IMR-90 (cell line): ENCODE measurements at regions not wholly inside any gene's neighbourhood (a gene's known extent, or its start where the extent isn't known, plus 50 kb on each side); places are given as distances from the start of the nearest gene placed in this dataset.
"Not testable (repeated sequence)": the region's sequence is repeated elsewhere in the genome, so short reads cannot be mapped to it uniquely, and the experiment has no call there.

Source experiments
- ATAC-seq: fragments of 200-7000 bp; cut with Tn5 transposase; 2 replicates; pipeline ENCODE4 v1.9.1; 2020; ENCODE audit warnings: low read depth, mild to moderate bottlenecking, moderate library complexity
- BruUV-seq: library from RNA; stranded (reverse); fragments of 400-500 nt; replicated peaks from 2 replicates; lab custom pipeline; 2021; lab: Mats Ljungman, UMichigan
- CTCF ChIA-PET: fragments of 300-600 bp; formaldehyde crosslinking; extraction: SDS; loops from one replicate; lab custom pipeline; 2021; ENCODE audit warnings: antibody characterized with exemption; lab: Yijun Ruan, JAX
- POLR2A ChIA-PET: fragments of 300-600 bp; sonication (Branson Sonifier 250); formaldehyde crosslinking; loops from one replicate; lab custom pipeline; 2022; ENCODE audit warnings: antibody characterized with exemption; ENCODE audit not compliant: unreplicated experiment; lab: Charles Lee
- DNase-seq: peaks from one replicate; pipeline ENCODE4 v3.0.0; 2013
- H2AFZ ChIP-seq: replicated peaks from 2 replicates; pipeline ENCODE3; 2013; ENCODE audit warnings: low read length, mild to moderate bottlenecking; ENCODE audit not compliant: poor library complexity
- H2AK5ac ChIP-seq: 2 replicates; pipeline ENCODE4 v1.6.1; 2013; ENCODE audit warnings: low read depth, low read length, inconsistent platforms
- H2AK9ac ChIP-seq: replicated peaks from 2 replicates; pipeline ENCODE3; 2013; ENCODE audit warnings: mild to moderate bottlenecking, low read depth, low read length, moderate library complexity; ENCODE audit not compliant: poor library complexity
- H2BK120ac ChIP-seq: 2 replicates; pipeline ENCODE4 v1.6.1; 2013; ENCODE audit warnings: low read depth, low read length, inconsistent platforms
- H2BK15ac ChIP-seq: 3 replicates; pipeline ENCODE4 v1.6.1; 2013; ENCODE audit warnings: low read depth, low read length, inconsistent platforms
- H2BK20ac ChIP-seq: 2 replicates; pipeline ENCODE4 v1.6.1; 2013; ENCODE audit warnings: low read depth, mild to moderate bottlenecking, inconsistent platforms, low read length, moderate library complexity
- H2BK5ac ChIP-seq: 2 replicates; pipeline ENCODE4 v1.6.1; 2013; ENCODE audit warnings: mild to moderate bottlenecking, low read depth, low read length, inconsistent platforms; ENCODE audit not compliant: poor library complexity, severe bottlenecking
- H3K14ac ChIP-seq: replicated peaks from 2 replicates; pipeline ENCODE4 v1.6.1; 2013; ENCODE audit warnings: low read depth, low read length, inconsistent platforms
- H3K18ac ChIP-seq: 2 replicates; pipeline ENCODE4 v1.6.1; 2013; ENCODE audit warnings: low read depth, low read length, control low read depth
- H3K23ac ChIP-seq: 2 replicates; pipeline ENCODE4 v1.6.1; 2013; ENCODE audit warnings: low read depth, low read length, inconsistent platforms
- H3K27ac ChIP-seq: 2 replicates; pipeline ENCODE4 v1.5.1; 2013; ENCODE audit warnings: mild to moderate bottlenecking, control low read depth, low read length; ENCODE audit not compliant: insufficient read depth
- H3K27me3 ChIP-seq: 2 replicates; pipeline ENCODE4 v1.6.1; 2013; ENCODE audit warnings: low read length; ENCODE audit not compliant: control insufficient read depth, insufficient read depth
- H3K36me3 ChIP-seq: 2 replicates; pipeline ENCODE4 v1.6.1; 2013; ENCODE audit warnings: low read length, mixed read lengths; ENCODE audit not compliant: control insufficient read depth, insufficient read depth
- H3K4ac ChIP-seq: 2 replicates; pipeline ENCODE4 v1.6.1; 2013; ENCODE audit warnings: low read depth, low read length, inconsistent platforms
- H3K4me1 ChIP-seq: 2 replicates; pipeline ENCODE4 v1.6.1; 2013; ENCODE audit warnings: low read length, mixed read lengths; ENCODE audit not compliant: control insufficient read depth, insufficient read depth
- H3K4me2 ChIP-seq: 2 replicates; pipeline ENCODE4 v1.6.1; 2013; ENCODE audit warnings: low read depth, mild to moderate bottlenecking, control low read depth, low read length, moderate library complexity
- H3K4me3 ChIP-seq: 2 replicates; pipeline ENCODE4 v1.5.1; 2013; ENCODE audit warnings: low read depth, mild to moderate bottlenecking, control low read depth, low read length, moderate library complexity; ENCODE audit not compliant: insufficient read depth
- H3K56ac ChIP-seq: 2 replicates; pipeline ENCODE4 v1.6.1; 2013; ENCODE audit warnings: low read length, inconsistent platforms; ENCODE audit not compliant: insufficient read depth; ENCODE audit errors: extremely low read depth
- H3K79me1 ChIP-seq, 2 experiments: 2 replicates each; pipeline ENCODE4 v1.6.1; 2013; ENCODE audit warnings: low read length in 2 of 2, inconsistent platforms in 1 of 2, low read depth in 1 of 2
- H3K9ac ChIP-seq: 2 replicates; pipeline ENCODE4 v1.6.1; 2013; ENCODE audit warnings: low read depth, low read length, control low read depth
- H3K9me1 ChIP-seq: 2 replicates; pipeline ENCODE4 v1.6.1; 2013; ENCODE audit warnings: low read length, inconsistent platforms; ENCODE audit not compliant: insufficient read depth
- H3K9me3 ChIP-seq: 2 replicates; pipeline ENCODE4 v1.6.1; 2013; ENCODE audit warnings: low read length; ENCODE audit not compliant: control insufficient read depth, insufficient read depth
- H4K20me1 ChIP-seq: 2 replicates; pipeline ENCODE4 v1.6.1; 2013; ENCODE audit warnings: low read length, inconsistent platforms; ENCODE audit not compliant: insufficient read depth
- H4K5ac ChIP-seq: 2 replicates; pipeline ENCODE4 v1.6.1; 2013; ENCODE audit warnings: mild to moderate bottlenecking, low read depth, low read length, control low read depth
- H4K8ac ChIP-seq, 2 experiments: 2 replicates each; pipeline ENCODE4 v1.6.1; 2013; ENCODE audit warnings: low read depth in 2 of 2, low read length in 2 of 2, control low read depth in 1 of 2, inconsistent platforms in 1 of 2
- H4K91ac ChIP-seq: 2 replicates; pipeline ENCODE4 v1.6.1; 2013; ENCODE audit warnings: low read depth, low read length, inconsistent platforms; ENCODE audit not compliant: insufficient read depth
- WGBS, 2 experiments: methylation state at CpG; one replicate each; pipeline versions ENCODE4 v1.1.5 to v1.1.7; 2013; ENCODE audit warnings: missing lambda C conversion rate in 2 of 2; ENCODE audit not compliant: insufficient read length in 1 of 2; ENCODE audit errors: extremely low coverage in 2 of 2; 5-methylcytosine and 5-hydroxymethylcytosine counted together
- dilution Hi-C: fragments of 300-500 bp; cut with HindIII; formaldehyde crosslinking; loops from one replicate; pipeline ENCODE4 v1.14.3; 2018; ENCODE audit warnings: low sequenced_read_pairs; ENCODE audit not compliant: unreplicated experiment
- in situ Hi-C: fragments of 300-500 bp; cut with MboI; formaldehyde crosslinking; loops from 3 replicates; pipeline ENCODE4 v1.14.3; 2019; ENCODE audit warnings: low sequenced_read_pairs, inconsistent platforms, mixed read lengths
- intact Hi-C: fragments of 100-400 bp; cut with micrococcal nuclease; formaldehyde crosslinking; loops from 2 replicates; pipeline ENCODE4 v1.10.0; 2022

DNA sequence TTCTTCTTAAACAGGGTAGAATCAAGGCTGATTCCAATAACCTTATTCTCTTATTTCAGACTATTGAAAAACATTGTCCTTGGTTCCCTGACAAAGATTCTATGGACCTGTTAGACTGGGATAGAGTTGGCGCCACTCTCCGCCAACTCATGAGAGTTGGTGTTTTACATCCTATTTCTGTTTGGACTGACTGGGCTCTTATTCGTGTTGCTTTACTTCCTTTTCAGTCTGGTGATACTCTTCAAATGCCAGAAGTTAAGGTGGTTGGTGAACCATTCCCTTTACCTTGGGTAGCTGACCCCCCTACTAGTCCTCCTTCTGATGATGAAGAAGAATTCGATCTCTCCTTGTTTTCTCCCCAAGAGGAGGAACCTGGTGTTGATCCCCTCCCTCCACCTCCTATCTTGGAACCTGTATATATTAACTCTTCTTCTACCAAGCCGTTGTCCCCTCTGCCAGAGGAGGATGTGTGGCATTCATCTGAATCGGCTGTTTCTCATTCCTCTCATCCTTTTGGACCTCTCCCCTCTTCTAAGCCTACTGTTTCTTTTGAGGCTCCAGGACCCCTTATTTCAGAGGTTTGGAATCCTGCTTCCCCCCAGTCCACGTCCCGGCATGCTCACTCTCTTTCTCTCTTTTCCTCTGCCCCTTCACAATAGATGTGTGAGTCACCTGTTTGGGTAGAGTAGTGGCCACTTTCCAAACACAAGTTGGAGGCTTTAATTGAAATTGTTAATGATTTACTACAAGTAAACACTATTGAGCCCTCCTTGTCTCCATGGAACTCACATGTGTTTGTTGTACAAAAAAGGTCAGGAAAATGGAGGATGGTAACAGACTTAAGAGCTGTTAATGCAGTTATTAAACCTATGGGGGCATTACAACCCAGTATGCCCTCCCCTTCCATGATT is 585.7 kb downstream of the NSUN3 start:
- H2AFZ ChIP-seq, H3K4me3 ChIP-seq, H3K27me3 ChIP-seq, H3K4ac ChIP-seq, H2BK5ac ChIP-seq, H3K9me1 ChIP-seq, H2BK120ac ChIP-seq, in situ Hi-C loops, H3K36me3 ChIP-seq, H4K20me1 ChIP-seq, CTCF ChIA-PET, POLR2A ChIA-PET, H4K91ac ChIP-seq, H3K18ac ChIP-seq, H3K9ac ChIP-seq, H3K4me1 ChIP-seq, BruUV-seq, ATAC-seq, H3K23ac ChIP-seq, H4K5ac ChIP-seq, H2AK5ac ChIP-seq, H3K79me1 ChIP-seq, H3K9me3 ChIP-seq, H3K4me2 ChIP-seq, H2BK15ac ChIP-seq, H3K56ac ChIP-seq, H3K14ac ChIP-seq, DNase-seq, intact Hi-C loops, H3K27ac ChIP-seq, H4K8ac ChIP-seq, dilution Hi-C loops, H2AK9ac ChIP-seq, H2BK20ac ChIP-seq: not testable (repeated sequence)
- WGBS, 2 experiments, result 90% methylated on average over 2 of the region's 8 CpGs; no CpG with 5 or more reads in 1 of the 2 experiments
